ENCODE measurements at regions not wholly inside any gene's neighbourhood (a gene's known extent, or its start where the extent isn't known, plus 50 kb on each side); places are given as distances from the start of the nearest gene placed in this dataset.
A peak's percentile ranks its signal among the peaks of the same experiment; 100 is the strongest.

- intact Hi-C loops (cut with micrococcal nuclease) = no loop called here
- Mint-ChIP-seq H3K27me3 (peaks cover 6 to 16% of the 10 kb centered on the region in 2 donors), H3K4me1 (no peaks in the 10 kb centered on the region), H3K36me3 (no peaks in the 10 kb centered on the region), H3K4me3 (no peak overlapping the region), H3K27ac (no peak overlapping the region), H3K9me3 (no peaks in the 10 kb centered on the region)
- Histone ChIP-seq H3K36me3 (ENCODE audit: insufficient read depth, low read length) (no peaks in the 10 kb centered on the region), H3K9me3 (ENCODE audit: control insufficient read depth in 1 of 2, low read length in 2 of 2) (no peaks in the 10 kb centered on the region), H3K4me1 (ENCODE audit: insufficient read depth, low read length) (no peaks in the 10 kb centered on the region), H3K4me3 (ENCODE audit: low read length in 2 of 2) (no peak overlapping the region), H3K27me3 (ENCODE audit: insufficient read depth, low read length) (peaks cover 3% of the 10 kb centered on the region), H3K27ac (ENCODE audit: low read depth, low read length) (no peak overlapping the region)
- POLR2A ChIA-PET (ENCODE audit: partially characterized antibody) = no interaction called here
- CTCF ChIA-PET (ENCODE audit: partially characterized antibody) = no interaction called here
- no peak for DNase-seq
These were observed 120.7 kb downstream of the EDN3 start for GRCh38 chr20:59421089-59421488.

DNA sequence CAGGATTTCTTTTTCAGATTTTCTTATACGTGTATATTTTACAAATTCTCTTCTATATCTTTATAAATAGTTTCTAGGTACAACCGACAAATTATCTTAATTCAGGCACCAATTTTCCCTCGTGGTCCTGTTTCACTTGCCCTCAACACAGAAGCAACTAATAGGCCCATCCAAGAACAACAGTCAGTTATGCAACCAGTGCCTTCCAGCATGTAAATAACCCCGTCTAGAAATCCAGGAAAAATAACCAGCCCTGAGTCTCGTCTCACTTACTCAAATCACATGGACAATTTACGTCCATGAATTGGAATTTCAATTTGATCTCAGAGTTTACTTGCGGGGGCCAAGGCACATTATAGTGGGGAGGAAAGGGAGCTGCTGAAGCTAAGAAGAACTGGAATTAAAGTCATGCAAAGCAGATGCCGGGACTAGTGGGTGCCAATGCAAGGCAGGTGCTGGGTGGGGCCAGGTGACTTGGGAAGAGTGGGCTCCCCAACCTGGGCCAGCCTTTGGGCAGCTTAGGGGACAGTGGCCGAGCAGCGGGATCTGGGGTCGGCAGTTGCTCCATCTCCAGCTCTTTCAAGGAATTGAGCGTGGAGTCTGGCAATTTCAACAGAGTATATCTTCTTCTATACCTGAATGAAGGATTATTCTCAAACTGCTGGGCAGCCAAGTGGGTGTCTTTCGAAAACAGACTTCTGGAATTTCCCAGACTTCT is 121.7 kb downstream of the EDN3 start:
- Mint-ChIP-seq H3K27ac (no peak overlapping the region), H3K9me3 (no peaks in the 10 kb centered on the region), H3K27me3 (peaks cover 6 to 16% of the 10 kb centered on the region in 2 donors), H3K4me1 (no peaks in the 10 kb centered on the region), H3K36me3 (no peaks in the 10 kb centered on the region), H3K4me3 (no peak overlapping the region)
- ChIA-PET CTCF (ENCODE audit: partially characterized antibody) (no interaction called here), POLR2A (ENCODE audit: partially characterized antibody) (no interaction called here)
- Histone ChIP-seq H3K36me3 (ENCODE audit: insufficient read depth, low read length) (no peaks in the 10 kb centered on the region), H3K4me3 (ENCODE audit: low read length in 2 of 2) (no peak overlapping the region), H3K27ac (ENCODE audit: low read depth, low read length) (no peak overlapping the region), H3K4me1 (ENCODE audit: insufficient read depth, low read length) (no peaks in the 10 kb centered on the region), H3K27me3 (ENCODE audit: insufficient read depth, low read length) (peaks cover 3% of the 10 kb centered on the region), H3K9me3 (ENCODE audit: control insufficient read depth in 1 of 2, low read length in 2 of 2) (no peaks in the 10 kb centered on the region)
- DNase-seq = no peak
- intact Hi-C loops (cut with micrococcal nuclease) = no loop called here

- H3K27me3 ChIP-seq (ENCODE audit: insufficient read depth, low read length) = peaks cover 3% of the 10 kb centered on the region
- no peaks in the 10 kb centered on the region for H3K9me3 ChIP-seq (ENCODE audit: control insufficient read depth in 1 of 2, low read length in 2 of 2)
- Mint-ChIP-seq H3K4me1 (peaks cover 0 to 1% (median 0%) of the 10 kb centered on the region in 4 donors), H3K36me3 (no peaks in the 10 kb centered on the region), H3K4me3 (no peak overlapping the region), H3K27ac (no peak overlapping the region), H3K27me3 (peaks cover 0 to 11% of the 10 kb centered on the region in 2 donors), H3K9me3 (no peaks in the 10 kb centered on the region)
- intact Hi-C loops (cut with micrococcal nuclease) = no loop called here
- ChIA-PET POLR2A (ENCODE audit: partially characterized antibody) (no interaction called here), CTCF (ENCODE audit: partially characterized antibody) (no interaction called here)
- no peaks in the 10 kb centered on the region for H3K4me1 ChIP-seq (ENCODE audit: insufficient read depth, low read length)
- no peak for DNase-seq
- H3K27ac ChIP-seq (ENCODE audit: low read depth, low read length) = no peak overlapping the region
- no peaks in the 10 kb centered on the region for H3K36me3 ChIP-seq (ENCODE audit: insufficient read depth, low read length)
- no peak overlapping the region for H3K4me3 ChIP-seq (ENCODE audit: low read length in 2 of 2)
These were observed 122.6 kb downstream of the EDN3 start for GRCh38 chr20:59422872-59423544.

DNA sequence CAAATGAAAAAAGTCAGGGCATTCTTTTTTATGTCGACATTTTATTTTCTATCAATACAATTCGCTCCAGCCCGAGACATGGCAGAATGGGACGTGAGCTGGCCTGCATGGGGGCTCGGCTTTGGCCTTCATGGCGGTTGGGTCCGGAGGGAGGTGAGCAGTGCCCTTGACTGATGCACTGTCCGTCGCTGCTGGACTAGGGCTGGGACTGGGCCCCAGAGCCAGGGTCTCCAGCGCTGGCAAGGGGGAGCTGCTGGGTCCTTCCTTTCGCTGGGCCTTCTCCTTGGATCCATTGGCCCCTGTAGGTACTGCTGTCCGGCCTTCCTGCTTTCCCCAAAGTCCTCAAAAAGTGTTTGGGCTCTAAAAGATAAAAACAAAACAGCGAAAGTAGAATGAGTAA is 124.6 kb downstream of the EDN3 start:
- Mint-ChIP-seq H3K4me3 (no peak overlapping the region), H3K27me3 (peaks cover 2% of the 10 kb centered on the region in 2 donors), H3K4me1 (peaks cover 9 to 18% (median 11%) of the 10 kb centered on the region in 4 donors), H3K9me3 (peaks cover 0 to 3% (median 0%) of the 10 kb centered on the region in 8 donors), H3K36me3 (no peaks in the 10 kb centered on the region), H3K27ac (no peak overlapping the region)
- no peaks in the 10 kb centered on the region for H3K9me3 ChIP-seq (ENCODE audit: control insufficient read depth in 1 of 2, low read length in 2 of 2)
- peaks cover 3% of the 10 kb centered on the region for H3K27me3 ChIP-seq (ENCODE audit: insufficient read depth, low read length)
- ChIA-PET CTCF (ENCODE audit: partially characterized antibody) (no interaction called here), POLR2A (ENCODE audit: partially characterized antibody) (no interaction called here)
- no peaks in the 10 kb centered on the region for H3K36me3 ChIP-seq (ENCODE audit: insufficient read depth, low read length)
- H3K27ac ChIP-seq (ENCODE audit: low read depth, low read length) = no peak overlapping the region
- intact Hi-C loops (cut with micrococcal nuclease) = no loop called here
- DNase-seq = no peak
- peaks cover 9% of the 10 kb centered on the region for H3K4me1 ChIP-seq (ENCODE audit: insufficient read depth, low read length)
- H3K4me3 ChIP-seq (ENCODE audit: low read length in 2 of 2) = no peak overlapping the region

GRCh38 chr20:59425572-59425971 is 125.2 kb downstream of the EDN3 start:
- POLR2A ChIA-PET (ENCODE audit: partially characterized antibody) = no interaction called here
- CTCF ChIA-PET (ENCODE audit: partially characterized antibody) = no interaction called here
- no peak for DNase-seq
- H3K27me3 Mint-ChIP-seq = peaks cover 0 to 2% of the 10 kb centered on the region in 2 donors
- intact Hi-C loops (cut with micrococcal nuclease) = no loop called here
- no peak overlapping the region for H3K4me3 Mint-ChIP-seq
- peaks cover 9 to 18% (median 11%) of the 10 kb centered on the region in 4 donors for H3K4me1 Mint-ChIP-seq
- Histone ChIP-seq H3K4me3 (ENCODE audit: low read length in 2 of 2) (no peak overlapping the region), H3K27ac (ENCODE audit: low read depth, low read length) (no peak overlapping the region), H3K36me3 (ENCODE audit: insufficient read depth, low read length) (no peaks in the 10 kb centered on the region), H3K9me3 (ENCODE audit: control insufficient read depth in 1 of 2, low read length in 2 of 2) (no peaks in the 10 kb centered on the region), H3K27me3 (ENCODE audit: insufficient read depth, low read length) (peaks cover 3% of the 10 kb centered on the region), H3K4me1 (ENCODE audit: insufficient read depth, low read length) (peaks cover 9% of the 10 kb centered on the region)
- no peak overlapping the region for H3K27ac Mint-ChIP-seq
- H3K9me3 Mint-ChIP-seq = peaks cover 0 to 3% (median 0%) of the 10 kb centered on the region in 8 donors
- H3K36me3 Mint-ChIP-seq = no peaks in the 10 kb centered on the region

GRCh38 chr20:59428006-59428405 is 127.6 kb downstream of the EDN3 start:
- Mint-ChIP-seq H3K27me3 (peaks cover 0 to 5% of the 10 kb centered on the region in 2 donors), H3K36me3 (no peaks in the 10 kb centered on the region), H3K27ac (peak overlapping the region in 1 of 7 donors; percentile 48), H3K4me1 (peaks cover 9 to 18% (median 11%) of the 10 kb centered on the region in 4 donors), H3K9me3 (peaks cover 0 to 3% (median 0%) of the 10 kb centered on the region in 8 donors), H3K4me3 (no peak overlapping the region)
- Histone ChIP-seq H3K27ac (ENCODE audit: low read depth, low read length) (no peak overlapping the region), H3K4me1 (ENCODE audit: insufficient read depth, low read length) (peaks cover 9% of the 10 kb centered on the region), H3K36me3 (ENCODE audit: insufficient read depth, low read length) (no peaks in the 10 kb centered on the region), H3K9me3 (ENCODE audit: control insufficient read depth in 1 of 2, low read length in 2 of 2) (no peaks in the 10 kb centered on the region), H3K4me3 (ENCODE audit: low read length in 2 of 2) (no peak overlapping the region), H3K27me3 (ENCODE audit: insufficient read depth, low read length) (no peaks in the 10 kb centered on the region)
- no peak for DNase-seq
- intact Hi-C loops (cut with micrococcal nuclease) = no loop called here
- POLR2A ChIA-PET (ENCODE audit: partially characterized antibody) = no interaction called here
- CTCF ChIA-PET (ENCODE audit: partially characterized antibody) = no interaction called here

GRCh38 chr20:59428441-59429205 is 128.2 kb downstream of the EDN3 start:
- no peak for DNase-seq
- Histone ChIP-seq H3K36me3 (ENCODE audit: insufficient read depth, low read length) (no peaks in the 10 kb centered on the region), H3K27ac (ENCODE audit: low read depth, low read length) (no peak overlapping the region), H3K27me3 (ENCODE audit: insufficient read depth, low read length) (no peaks in the 10 kb centered on the region), H3K9me3 (ENCODE audit: control insufficient read depth in 1 of 2, low read length in 2 of 2) (no peaks in the 10 kb centered on the region), H3K4me3 (ENCODE audit: low read length in 2 of 2) (no peak overlapping the region), H3K4me1 (ENCODE audit: insufficient read depth, low read length) (peaks cover 9% of the 10 kb centered on the region)
- ChIA-PET POLR2A (ENCODE audit: partially characterized antibody) (no interaction called here), CTCF (ENCODE audit: partially characterized antibody) (no interaction called here)
- H3K36me3 Mint-ChIP-seq = no peaks in the 10 kb centered on the region
- peaks cover 5 to 7% of the 10 kb centered on the region in 2 donors for H3K27me3 Mint-ChIP-seq
- H3K27ac Mint-ChIP-seq = peak overlapping the region in 1 of 7 donors; percentile 48
- peaks cover 0 to 3% (median 0%) of the 10 kb centered on the region in 8 donors for H3K9me3 Mint-ChIP-seq
- peak overlapping the region in 6 of 8 donors; percentile 37 to 78 (median 68) for H3K4me3 Mint-ChIP-seq
- peaks cover 9 to 18% (median 11%) of the 10 kb centered on the region in 4 donors for H3K4me1 Mint-ChIP-seq
- intact Hi-C loops (cut with micrococcal nuclease) = no loop called here

Measured in CD4-positive, alpha-beta memory T cell (primary cell).